OCI-LY7 (cell line): ENCODE measurements at regions not wholly inside any gene's neighbourhood (a gene's known extent, or its start where the extent isn't known, plus 50 kb on each side); places are given as distances from the start of the nearest gene placed in this dataset.

Experiments
- BruUV-seq: library from RNA; stranded (reverse); fragments of 400-500 nt; replicated peaks from 2 replicates; lab custom pipeline; 2021; lab: Mats Ljungman, UMichigan
- CTCF ChIA-PET: fragments of 300-600 bp; sonication (Branson Sonifier 250); formaldehyde crosslinking; loops from one replicate; lab custom pipeline; 2022; ENCODE audit warnings: antibody characterized with exemption; ENCODE audit not compliant: unreplicated experiment; lab: Charles Lee
- POLR2A ChIA-PET: fragments of 300-600 bp; sonication (Branson Sonifier 250); formaldehyde crosslinking; loops from one replicate; lab custom pipeline; 2022; ENCODE audit warnings: antibody characterized with exemption; lab: Charles Lee
- DNase-seq: peaks from one replicate; pipeline ENCODE4 v3.0.0-alpha.2; 2015; ENCODE audit warnings: low spot score
- H2AFZ ChIP-seq: fragments of 200-600 bp; sonication (generic), shearing (Covaris generic); 2 replicates; pipeline ENCODE4 v1.6.1; 2014; ENCODE audit warnings: mild to moderate bottlenecking, antibody characterized with exemption, low read length, moderate library complexity
- H3K27ac ChIP-seq: fragments of 200-600 bp; sonication (generic); 2 replicates; pipeline ENCODE4 v1.5.1; 2014; ENCODE audit warnings: mixed run types, low read depth, mild to moderate bottlenecking, moderate library complexity, low read length, inconsistent platforms; ENCODE audit not compliant: poor library complexity, severe bottlenecking
- H3K36me3 ChIP-seq: fragments of 200-600 bp; sonication (generic); 2 replicates; pipeline ENCODE4 v1.6.1; 2014; ENCODE audit warnings: mild to moderate bottlenecking, antibody characterized with exemption, low read length, moderate library complexity, mixed read lengths; ENCODE audit not compliant: insufficient read depth
- H3K4me1 ChIP-seq: fragments of 200-600 bp; sonication (generic); 2 replicates; pipeline ENCODE4 v1.5.1; 2014; ENCODE audit warnings: mild to moderate bottlenecking, low read length; ENCODE audit not compliant: insufficient read depth, poor library complexity, severe bottlenecking
- H3K4me2 ChIP-seq: fragments of 200-600 bp; sonication (generic); 2 replicates; pipeline ENCODE4 v1.6.1; 2014; ENCODE audit warnings: mild to moderate bottlenecking, low read length
- H3K4me3 ChIP-seq: fragments of 200-600 bp; sonication (generic); 2 replicates; pipeline ENCODE4 v1.5.1; 2014; ENCODE audit warnings: mild to moderate bottlenecking, low read depth, low read length; ENCODE audit not compliant: poor library complexity, severe bottlenecking
- H3K79me2 ChIP-seq: fragments of 200-600 bp; sonication (generic); 2 replicates; pipeline ENCODE4 v1.6.1; 2016; ENCODE audit warnings: low read depth, mild to moderate bottlenecking, low read length, moderate library complexity, mixed read lengths; ENCODE audit not compliant: insufficient read depth
- H3K9me2 ChIP-seq: fragments of 200-600 bp; sonication (generic); 2 replicates; pipeline ENCODE4 v1.6.1; 2016; ENCODE audit warnings: mild to moderate bottlenecking, low read length, mixed read lengths; ENCODE audit not compliant: insufficient read depth
- H3K9me3 ChIP-seq: fragments of 200-600 bp; sonication (generic); 2 replicates; pipeline ENCODE4 v1.6.1; 2014; ENCODE audit warnings: mild to moderate bottlenecking, mixed run types, low read length, mixed read lengths
- H4K20me1 ChIP-seq: fragments of 200-600 bp; sonication (generic); 2 replicates; pipeline ENCODE4 v1.6.1; 2014; ENCODE audit warnings: mild to moderate bottlenecking, antibody characterized with exemption, low read length, moderate library complexity, mixed read lengths; ENCODE audit not compliant: insufficient read depth
- CTCF ChIP-seq: fragments of 200-600 bp; sonication (generic); conservative IDR thresholded peaks from 2 replicates; pipeline ENCODE4 v1.5.1; 2014; ENCODE audit warnings: mild to moderate bottlenecking, antibody characterized with exemption, low read length, moderate library complexity, mixed read lengths
- EZH2phosphoT487 ChIP-seq: fragments of 200-600 bp; sonication (generic); IDR thresholded peaks from 2 replicates; pipeline ENCODE4 v1.6.1; 2018; ENCODE audit warnings: low read depth, borderline replicate concordance, mild to moderate bottlenecking, mixed run types, antibody characterized with exemption, low read length, moderate library complexity, mixed read lengths
- intact Hi-C: fragments of 100-400 bp; cut with micrococcal nuclease; formaldehyde crosslinking; loops from one replicate; pipeline ENCODE4 v1.10.0; 2022; ENCODE audit not compliant: unreplicated experiment

- Histone ChIP-seq H3K4me3 (no peak overlapping the region), H3K9me3 (no peaks in the 10 kb centered on the region), H3K27ac (no peak overlapping the region), H3K9me2 (no peaks in the 10 kb centered on the region), H2AFZ (no peak overlapping the region), H3K79me2 (no peaks in the 10 kb centered on the region), H3K36me3 (no peaks in the 10 kb centered on the region), H4K20me1 (no peaks in the 10 kb centered on the region), H3K4me2 (no peak overlapping the region), H3K4me1 (no peaks in the 10 kb centered on the region)
- no TSS peak for BruUV-seq
- no peak for DNase-seq
- ChIA-PET POLR2A (interaction anchor here (0.6 kb wide), 1 partner anchor 490 kb away, joined by 3 read pairs; no protein-coding TSS in a partner anchor), CTCF (no interaction called here)
- intact Hi-C loops = no loop called here
- TF ChIP-seq EZH2phosphoT487 = no peak
- no peak for TF ChIP-seq CTCF
Measured at GRCh38 chr15:35738370-35738769, 192.4 kb upstream of the DPH6 start.

DNA sequence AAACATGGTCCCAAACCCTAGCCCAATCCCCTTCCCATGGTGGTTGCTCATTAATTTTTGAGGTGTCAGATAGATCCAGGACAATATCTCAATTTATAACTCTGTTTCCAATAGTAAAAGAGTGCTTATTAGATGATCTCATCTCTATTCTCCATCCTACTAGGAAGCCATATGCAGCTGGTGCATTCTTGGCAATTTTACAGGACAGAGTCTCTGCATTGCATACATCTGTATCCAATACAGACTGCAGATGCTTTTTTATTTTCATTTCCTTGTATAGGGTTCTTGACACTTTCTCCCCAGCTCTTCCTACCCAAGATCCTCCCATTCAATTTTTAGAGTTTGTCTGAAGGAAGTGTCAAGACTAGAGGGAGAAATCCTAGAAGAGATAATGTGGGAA is 194.8 kb upstream of the DPH6 start:
- Histone ChIP-seq H3K9me3 (no peaks in the 10 kb centered on the region), H3K27ac (no peak overlapping the region), H3K9me2 (no peaks in the 10 kb centered on the region), H4K20me1 (no peaks in the 10 kb centered on the region), H3K4me1 (no peaks in the 10 kb centered on the region), H3K79me2 (no peaks in the 10 kb centered on the region), H3K36me3 (no peaks in the 10 kb centered on the region), H3K4me3 (no peak overlapping the region), H3K4me2 (no peak overlapping the region), H2AFZ (no peak overlapping the region)
- BruUV-seq = no TSS peak
- DNase-seq = no peak
- TF ChIP-seq EZH2phosphoT487 = no peak
- no peak for TF ChIP-seq CTCF
- ChIA-PET CTCF (no interaction called here), POLR2A (interaction anchor here (0.6 kb wide), 1 partner anchor 92 kb away, joined by 3 read pairs; no protein-coding TSS in a partner anchor)
- intact Hi-C loops = no loop called here

DNA sequence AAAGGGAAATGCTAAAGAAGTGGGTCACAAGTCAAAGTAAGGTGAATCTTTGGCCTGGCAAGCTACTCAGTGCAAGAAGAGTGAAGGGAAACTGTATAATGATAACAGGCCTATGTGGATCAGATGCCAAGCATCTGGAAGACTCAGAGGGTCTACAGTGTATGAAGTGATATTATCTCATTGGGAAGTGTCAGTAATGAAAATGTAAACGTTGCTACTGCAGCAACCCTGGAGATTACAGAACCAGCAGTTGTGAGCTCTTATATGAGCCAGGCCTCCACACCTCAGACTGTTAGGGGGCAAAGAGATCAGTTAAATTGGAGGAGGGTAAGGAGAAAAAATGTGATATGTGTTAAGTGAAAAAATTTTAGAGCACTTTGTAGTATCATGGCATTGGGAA is 195.4 kb upstream of the DPH6 start:
- Histone ChIP-seq H3K4me3 (no peak overlapping the region), H3K9me3 (no peaks in the 10 kb centered on the region), H4K20me1 (no peaks in the 10 kb centered on the region), H3K9me2 (no peaks in the 10 kb centered on the region), H3K4me2 (no peak overlapping the region), H2AFZ (no peak overlapping the region), H3K79me2 (no peaks in the 10 kb centered on the region), H3K27ac (no peak overlapping the region), H3K36me3 (no peaks in the 10 kb centered on the region), H3K4me1 (no peaks in the 10 kb centered on the region)
- CTCF ChIA-PET = no interaction called here
- no peak for DNase-seq
- intact Hi-C loops = no loop called here
- TF ChIP-seq EZH2phosphoT487 (no peak), CTCF (no peak)
- POLR2A ChIA-PET = interaction anchor here (0.6 kb wide), 1 partner anchor 92 kb away, joined by 3 read pairs; no protein-coding TSS in a partner anchor
- BruUV-seq = no TSS peak
